ENCODE measurements at regions not wholly inside any gene's neighbourhood (a gene's known extent, or its start where the extent isn't known, plus 50 kb on each side); places are given as distances from the start of the nearest gene placed in this dataset.

GRCh38 chr9:81083067-81083466 is 606.3 kb downstream of the TLE1 start:
- TF ChIP-seq CTCF (IDR thresholded peaks at IDR 0.05) (peak; percentile 17; the same call in 1 of the 2 replicates), POLR2AphosphoS5 (IDR thresholded peaks at IDR 0.05; ENCODE audit: low read depth, low read length) (no peak), TCF7L2 (IDR thresholded peaks at IDR 0.05; ENCODE audit: low read depth, low read length) (no peak), REST (IDR thresholded peaks at IDR 0.05; ENCODE audit: insufficient read depth in 1 of 2, low read depth in 2 of 2, low read length in 1 of 2) (no peak), SIN3A (IDR thresholded peaks at IDR 0.05; ENCODE audit: borderline replicate concordance, insufficient read depth, low read depth, low read length) (no peak)

Measured in Panc1 (cell line).